Activated CD4-positive, alpha-beta T cell treated with anti-CD3 and anti-CD28 coated beads, Interleukin-2, amount 50 U/mL, for 24 hours (primary cell): ENCODE measurements at regions not wholly inside any gene's neighbourhood (a gene's known extent, or its start where the extent isn't known, plus 50 kb on each side); places are given as distances from the start of the nearest gene placed in this dataset.

Experiments
- DNase-seq, 2 donors: peaks; one replicate each; pipeline ENCODE4 v3.0.0-alpha.2; 2020; ENCODE audit warnings: low read depth in 1 of 2, low spot score in 1 of 2

DNA sequence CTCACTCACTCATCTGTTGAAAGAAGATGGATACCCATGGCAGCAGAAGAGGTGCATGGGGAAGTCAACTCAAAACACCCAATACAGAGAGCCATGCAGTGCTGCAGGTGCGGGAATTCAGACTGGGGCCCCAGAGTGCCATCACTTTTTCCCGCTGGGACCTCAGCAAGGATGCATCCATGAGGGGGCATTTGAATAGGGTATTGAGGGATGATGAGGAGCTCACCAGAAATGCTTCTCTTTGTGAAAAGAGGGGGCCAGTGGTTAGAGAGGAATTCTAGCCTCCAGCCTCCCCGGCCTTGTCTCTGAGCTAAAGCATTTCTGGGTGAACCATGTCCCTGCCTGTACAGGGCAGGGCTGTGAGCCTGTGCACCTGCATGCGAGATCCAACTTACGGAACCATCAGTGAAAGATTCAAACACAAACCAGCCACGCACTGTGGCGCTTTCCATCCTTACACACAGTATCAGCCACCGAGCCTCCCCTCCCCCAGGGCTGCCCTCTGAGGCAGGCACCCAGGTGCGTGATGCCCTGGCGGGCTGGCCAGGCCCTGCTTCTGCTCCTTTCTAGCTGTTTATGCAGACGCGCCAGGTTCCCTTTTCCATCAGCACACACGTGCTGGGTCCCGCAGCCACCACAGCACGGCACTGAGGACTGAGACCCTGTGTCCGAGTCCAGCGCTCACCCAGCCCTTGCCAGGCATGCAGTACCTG is 1177.2 kb downstream of the BRD1 start:
- no peak for DNase-seq

DNA sequence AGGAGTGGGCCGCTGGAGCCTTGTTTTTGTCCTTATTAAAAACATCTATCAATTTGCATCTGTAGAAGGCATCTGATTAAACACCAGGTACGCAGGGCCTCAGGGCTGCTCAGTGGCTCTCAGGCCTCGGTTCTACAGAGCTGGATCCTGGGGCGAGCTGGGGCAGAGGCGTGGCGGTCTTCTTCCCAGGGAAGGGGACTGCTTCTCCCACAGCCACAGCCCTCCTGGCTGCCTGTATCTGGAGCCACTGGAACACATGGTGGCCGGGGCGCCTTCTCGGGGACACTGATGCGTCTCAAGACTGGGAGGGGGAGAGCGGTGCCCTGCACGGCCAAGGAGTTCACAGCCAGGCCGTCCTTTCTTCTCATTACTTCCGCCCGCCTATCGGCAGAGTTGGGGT is 1178.2 kb downstream of the BRD1 start:
- DNase-seq = no peak

DNA sequence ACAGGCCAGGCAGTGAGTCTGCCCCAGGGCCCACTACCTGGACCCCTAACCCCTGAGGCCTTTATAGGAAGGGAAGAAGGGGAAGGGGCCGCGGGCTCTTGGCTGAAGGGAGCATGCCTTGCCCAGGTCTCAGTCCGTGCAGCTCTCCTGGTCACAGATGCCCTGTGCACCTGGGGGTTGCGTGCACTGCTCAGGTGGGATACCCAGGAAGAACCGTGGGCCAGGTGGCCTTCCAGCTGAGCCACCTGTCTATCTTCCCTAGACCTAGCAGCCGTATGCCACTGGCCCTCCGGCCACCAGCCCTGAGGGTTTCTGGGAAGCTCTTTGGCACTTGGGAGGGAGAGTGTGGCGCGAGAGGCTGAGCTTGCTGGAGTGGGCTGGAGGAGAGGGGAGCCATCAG is 1178.6 kb downstream of the BRD1 start:
- no peak for DNase-seq

DNA sequence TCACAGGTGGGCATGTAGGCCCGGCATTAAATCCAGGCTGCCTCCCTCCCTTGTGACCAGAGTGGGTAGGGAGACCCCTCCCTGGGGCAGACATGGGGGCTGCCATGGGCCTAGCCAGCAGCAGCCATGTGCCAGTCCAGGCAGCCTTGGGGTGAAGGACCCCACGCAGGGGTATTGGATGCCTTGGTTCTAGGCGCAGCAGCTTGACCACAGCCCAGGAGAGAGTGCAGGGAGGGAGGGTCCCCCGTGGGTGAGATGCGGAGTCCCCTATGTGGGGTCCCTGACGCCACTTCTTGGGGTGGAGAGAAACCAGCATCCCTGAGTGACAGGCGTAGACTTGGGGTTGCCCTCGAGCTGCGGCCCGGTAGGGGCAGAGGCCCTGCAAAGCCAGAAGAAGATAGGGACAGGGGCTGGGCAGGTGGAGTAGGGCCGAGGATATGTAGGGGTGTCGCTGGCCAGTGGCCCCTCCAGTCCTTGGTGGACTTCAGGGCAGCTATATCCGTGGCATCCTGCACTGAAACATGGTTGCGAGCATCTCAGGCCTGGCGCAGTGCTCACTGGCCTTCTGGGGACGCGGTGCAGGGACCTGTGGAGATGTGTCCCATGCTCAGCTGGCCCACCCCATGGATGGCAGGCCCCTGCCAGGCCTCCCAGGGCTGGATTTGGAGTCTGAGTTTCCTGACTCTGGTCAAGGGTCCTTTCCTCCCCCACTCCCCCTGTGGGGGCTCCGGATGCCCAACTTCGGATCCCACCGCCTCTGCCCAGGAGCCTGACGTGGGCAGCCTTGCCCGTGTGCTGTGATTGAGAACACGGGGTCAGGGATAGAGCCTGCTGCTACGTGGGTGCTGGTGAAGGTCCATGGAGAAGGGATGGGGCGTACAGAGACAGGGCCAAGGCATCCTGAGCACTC is 1179.8 kb downstream of the BRD1 start:
- DNase-seq = no peak

DNA sequence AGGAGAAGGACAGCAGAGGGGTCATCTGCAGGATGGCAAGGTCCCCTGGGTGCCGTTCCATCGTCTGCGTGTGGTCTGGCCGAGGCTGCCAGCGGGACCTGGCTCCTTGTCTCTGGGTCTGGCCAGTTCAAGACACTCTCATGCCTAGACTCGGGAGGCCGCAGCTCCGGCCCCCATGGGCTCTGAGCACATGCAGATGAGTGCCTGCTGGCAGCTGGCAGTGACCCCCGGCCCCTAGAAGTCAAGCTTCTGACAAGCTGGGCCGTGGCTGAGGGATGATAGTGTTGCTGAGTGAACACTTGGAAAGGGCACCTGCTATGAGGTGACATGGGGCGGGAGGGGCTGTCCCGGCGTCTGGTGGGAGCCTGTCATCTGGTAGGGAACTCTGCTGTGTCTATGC is 1180.6 kb downstream of the BRD1 start:
- DNase-seq = no peak

DNA sequence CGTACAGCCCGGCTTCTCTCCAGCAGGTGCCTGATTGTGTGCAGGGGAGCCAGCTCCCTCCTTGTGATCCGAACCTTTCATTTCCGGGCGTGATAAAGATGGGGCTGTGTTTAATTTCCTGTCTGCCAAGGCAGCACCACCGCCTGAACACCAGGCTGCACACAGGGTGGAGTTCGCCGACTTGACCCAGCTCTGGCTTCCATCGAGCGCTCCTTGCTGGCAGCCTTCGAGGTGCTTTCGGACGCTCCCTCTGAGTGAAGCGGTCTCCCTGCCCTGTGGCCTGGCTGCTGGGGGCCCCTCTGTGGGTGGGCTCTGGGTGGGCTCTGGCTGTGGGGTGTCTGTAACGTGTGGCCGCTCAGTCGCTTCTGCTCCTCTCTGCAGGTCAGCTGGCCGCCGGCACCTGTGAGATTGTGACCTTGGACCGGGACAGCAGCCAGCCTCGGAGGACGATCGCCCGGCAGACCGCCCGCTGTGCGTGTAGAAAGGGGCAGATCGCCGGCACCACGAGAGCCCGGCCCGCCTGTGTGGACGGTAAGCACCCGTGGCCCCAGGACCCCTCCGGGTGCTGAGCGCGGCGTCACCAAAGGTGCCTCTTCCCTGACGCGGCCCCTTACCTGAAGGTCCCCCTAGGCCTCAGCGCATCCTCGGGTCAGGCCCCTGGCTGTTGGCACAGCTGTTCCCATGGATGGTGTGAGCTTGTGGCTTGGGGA is 1181.3 kb downstream of the BRD1 start:
- no peak for DNase-seq

DNA sequence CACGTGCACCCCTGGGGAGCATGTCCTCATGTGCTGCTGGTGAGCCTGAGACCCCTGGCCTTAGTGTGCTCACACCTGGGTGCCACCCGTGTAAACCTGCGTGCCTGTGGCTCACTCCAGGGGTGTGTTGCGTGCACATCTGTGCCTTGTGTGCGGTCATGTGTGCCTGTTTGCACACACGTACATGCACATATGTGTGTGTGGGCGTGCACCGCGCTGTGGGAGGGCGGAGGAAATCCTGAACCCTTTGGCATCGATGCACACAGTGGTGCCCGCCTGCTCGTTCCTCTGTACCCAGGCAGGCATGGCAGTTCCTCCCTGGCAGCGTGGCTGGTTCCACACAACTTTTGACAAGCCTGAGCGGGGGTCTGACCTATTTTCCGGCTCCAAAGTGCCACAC is 1181.9 kb downstream of the BRD1 start:
- DNase-seq = no peak

DNA sequence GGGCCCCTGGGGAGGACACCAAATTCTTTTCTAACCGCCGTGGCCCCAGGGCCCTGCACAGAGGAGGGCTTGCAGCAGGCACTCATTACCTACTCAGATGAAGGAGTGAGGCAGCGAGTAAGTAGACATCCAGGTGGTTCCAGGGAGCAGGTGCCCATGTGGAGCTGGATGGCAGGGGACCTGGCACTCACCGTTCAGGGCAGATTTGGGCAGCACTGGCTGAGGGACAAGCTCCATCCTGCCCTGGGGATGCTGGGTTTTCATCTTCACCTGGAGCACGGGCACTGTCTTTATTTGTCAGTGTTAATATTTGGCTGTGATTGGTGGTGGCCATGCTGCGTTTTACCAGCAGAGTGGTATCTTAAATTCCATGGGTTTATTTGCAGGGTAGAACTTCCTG is 1182.7 kb downstream of the BRD1 start:
- DNase-seq = no peak

DNA sequence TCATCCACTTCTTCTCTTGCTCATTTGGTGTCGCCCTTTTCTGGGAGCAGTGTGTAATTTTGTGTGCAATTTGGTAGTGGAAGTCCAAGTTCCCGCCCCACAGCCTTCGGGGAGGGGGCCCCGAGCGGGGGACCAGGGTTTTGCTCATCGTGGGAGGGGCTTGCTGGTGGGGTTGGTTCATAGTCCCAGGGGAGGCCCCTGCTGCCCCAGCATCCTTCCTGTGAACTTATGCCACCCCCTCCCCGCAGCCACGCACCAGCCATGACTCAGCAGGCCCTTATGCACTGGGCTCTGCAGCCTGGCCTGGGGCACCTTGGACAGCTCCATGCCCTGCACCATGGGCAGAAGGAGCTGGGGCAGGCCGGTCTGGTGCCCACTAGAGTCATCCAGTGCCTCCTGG is 1183.6 kb downstream of the BRD1 start:
- DNase-seq = no peak

DNA sequence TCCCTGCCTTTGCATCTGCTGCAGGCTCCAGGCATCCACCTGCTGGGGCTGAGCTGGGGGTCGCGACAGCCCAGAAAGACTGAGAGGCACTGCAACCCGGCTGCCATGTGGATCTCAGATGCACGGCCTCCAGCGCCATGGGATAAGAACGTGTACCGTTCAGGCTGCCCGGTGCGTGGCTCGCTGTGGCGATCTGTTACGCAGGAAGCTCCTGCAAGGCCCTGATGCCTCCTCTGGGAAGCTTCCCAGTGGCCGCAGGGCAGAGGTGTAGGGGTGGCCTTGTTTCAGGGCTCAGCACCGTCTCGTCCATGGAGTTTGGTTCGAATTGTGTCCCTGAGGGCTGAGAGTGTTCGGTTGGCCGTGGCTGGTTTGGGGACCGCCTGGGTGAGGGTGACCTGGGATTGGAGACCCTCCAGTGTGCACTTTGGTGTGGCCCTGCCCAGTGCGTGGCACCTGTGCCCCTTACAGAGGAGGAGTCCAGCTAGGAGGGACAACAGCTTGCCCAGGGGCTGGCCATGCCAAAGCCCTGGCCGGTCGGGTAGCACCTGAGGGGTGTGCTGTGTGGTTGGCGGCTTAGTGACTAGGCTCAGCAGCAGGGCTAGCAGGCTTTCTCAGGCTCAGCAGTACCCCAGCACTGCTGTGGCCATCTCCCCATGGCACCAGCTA is 1184.5 kb downstream of the BRD1 start:
- DNase-seq = no peak

DNA sequence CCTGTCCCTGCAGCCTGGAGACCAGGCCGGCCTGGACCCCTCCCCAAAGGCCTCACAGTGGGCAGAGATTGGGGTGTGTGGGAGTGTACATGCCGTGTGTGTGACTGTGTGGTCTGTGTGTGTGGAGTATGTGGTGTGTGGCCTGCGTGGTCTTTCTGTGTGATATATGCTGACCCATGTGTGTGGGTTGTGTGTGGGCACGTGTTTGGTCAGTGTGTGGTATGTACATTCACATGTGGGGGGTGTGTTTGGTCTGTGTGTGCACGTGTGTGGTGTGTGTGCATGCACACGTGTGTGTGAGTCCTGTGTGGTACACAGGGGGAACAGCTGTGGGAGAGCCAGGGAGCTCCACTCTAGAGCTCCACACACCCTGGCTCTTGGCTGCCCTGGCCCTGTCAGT is 1185.1 kb downstream of the BRD1 start:
- no peak for DNase-seq

DNA sequence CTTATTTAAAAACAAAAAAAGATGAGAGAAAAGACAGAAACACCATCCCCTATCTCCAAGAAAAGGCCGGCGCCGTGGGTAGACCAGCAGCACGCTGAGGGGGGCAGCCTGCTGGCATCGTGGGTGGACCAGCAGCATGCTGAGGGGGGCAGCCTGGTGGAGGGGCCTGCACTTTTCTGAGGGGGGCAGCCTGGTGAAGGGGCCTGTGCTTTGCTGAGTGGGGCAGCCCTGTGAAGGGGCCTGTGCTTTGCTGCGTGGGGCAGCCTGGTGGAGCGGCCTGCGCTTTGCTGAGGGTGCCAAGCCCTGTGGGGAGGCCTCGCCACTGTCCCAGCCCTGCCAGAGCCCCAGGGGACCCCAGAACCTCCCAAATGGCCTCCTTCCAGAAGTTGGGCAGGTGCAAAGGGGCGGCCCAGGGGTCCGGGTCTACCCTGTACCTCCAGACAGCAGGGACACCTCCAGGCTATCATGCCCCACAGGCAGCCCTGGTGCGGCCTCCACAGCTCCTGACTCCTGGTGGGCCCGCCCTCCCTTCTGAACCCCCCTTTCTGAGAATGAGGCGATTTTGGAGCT is 1185.7 kb downstream of the BRD1 start:
- DNase-seq = no peak

DNA sequence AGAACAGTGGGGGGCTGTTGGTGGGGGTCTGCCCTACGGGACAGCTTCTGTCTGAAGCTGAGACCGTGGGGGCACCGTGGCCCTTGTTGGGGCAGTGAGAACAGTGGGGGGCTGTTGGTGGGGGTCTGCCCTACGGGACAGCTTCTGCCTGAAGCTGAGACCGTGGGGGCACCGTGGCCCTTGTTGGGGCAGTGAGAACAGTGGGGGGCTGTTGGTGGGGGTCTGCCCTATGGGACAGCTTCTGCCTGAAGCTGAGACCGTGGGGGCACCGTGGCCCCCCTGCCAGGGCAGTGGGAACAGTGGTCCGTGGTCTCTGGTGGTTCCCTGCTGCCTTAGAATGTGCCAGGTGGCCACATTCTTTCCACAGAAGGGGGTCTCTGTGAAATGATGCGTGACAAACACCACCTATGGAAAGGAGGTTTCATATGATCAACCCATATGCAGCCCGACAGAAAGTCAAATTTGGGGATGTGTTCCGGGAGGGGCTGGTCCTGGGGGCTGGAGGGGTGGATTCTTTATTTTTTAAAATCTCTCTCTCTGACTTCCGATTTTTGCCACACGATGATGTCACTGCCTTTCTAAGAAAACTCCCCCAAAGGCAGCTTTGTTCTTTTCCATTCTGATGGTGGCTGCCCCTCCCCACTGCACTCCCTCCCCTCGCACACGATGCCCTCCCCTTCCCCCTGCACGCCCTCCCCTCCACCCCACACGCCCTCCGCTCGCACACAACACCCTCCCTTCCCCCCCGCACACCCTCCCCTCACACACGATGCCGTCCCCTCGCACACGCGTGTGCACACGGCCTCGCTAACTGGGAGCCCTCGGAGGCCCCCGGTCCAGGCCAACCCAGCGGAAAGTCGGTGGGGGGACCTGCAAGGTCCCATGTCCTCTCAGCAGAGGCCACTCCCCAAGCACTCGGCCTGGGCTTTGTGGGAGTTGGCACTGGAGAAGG is 1186.5 kb downstream of the BRD1 start:
- no peak for DNase-seq

DNA sequence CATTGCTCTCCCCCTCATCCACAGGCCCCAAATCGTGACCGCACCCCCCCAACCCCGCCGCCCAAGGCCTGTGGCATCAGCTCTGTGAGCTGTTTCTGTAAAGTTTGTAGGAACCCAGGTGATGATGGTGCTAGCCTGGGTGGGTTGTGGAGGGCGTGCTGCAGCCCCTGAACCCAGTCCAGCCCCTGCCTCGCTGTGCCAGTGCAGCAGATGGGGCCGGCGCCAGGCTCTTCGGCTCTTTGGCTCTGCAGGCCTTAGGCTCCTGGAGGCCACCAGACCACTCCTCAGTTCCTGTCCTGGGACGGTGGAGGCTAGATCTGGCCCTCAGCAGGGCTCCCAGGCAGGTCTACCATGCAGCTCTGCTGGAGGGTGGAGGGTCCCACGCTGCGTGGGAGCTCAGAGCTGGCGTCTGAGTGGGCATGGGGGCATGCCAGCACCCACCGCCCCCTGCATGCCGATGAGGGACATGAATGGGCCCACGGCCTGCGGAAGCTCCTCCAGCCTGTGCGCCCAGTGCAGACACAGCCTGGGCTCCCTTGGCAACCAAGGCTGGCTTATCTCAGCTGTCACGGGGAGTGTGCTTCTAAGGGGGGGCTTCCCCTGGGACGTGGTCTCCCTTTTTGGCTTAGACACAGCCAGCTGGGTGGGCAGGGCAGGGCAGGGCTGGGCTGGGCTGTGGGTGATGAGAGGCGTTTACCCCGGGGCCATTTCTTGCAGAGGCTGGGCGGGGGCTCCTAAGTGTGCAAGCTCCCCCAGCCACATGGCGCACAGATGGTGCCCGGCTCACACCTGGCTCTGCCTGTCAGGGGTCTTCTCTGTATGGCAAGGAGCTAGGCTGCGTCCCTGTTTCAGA is 1187.6 kb downstream of the BRD1 start:
- DNase-seq = no peak

DNA sequence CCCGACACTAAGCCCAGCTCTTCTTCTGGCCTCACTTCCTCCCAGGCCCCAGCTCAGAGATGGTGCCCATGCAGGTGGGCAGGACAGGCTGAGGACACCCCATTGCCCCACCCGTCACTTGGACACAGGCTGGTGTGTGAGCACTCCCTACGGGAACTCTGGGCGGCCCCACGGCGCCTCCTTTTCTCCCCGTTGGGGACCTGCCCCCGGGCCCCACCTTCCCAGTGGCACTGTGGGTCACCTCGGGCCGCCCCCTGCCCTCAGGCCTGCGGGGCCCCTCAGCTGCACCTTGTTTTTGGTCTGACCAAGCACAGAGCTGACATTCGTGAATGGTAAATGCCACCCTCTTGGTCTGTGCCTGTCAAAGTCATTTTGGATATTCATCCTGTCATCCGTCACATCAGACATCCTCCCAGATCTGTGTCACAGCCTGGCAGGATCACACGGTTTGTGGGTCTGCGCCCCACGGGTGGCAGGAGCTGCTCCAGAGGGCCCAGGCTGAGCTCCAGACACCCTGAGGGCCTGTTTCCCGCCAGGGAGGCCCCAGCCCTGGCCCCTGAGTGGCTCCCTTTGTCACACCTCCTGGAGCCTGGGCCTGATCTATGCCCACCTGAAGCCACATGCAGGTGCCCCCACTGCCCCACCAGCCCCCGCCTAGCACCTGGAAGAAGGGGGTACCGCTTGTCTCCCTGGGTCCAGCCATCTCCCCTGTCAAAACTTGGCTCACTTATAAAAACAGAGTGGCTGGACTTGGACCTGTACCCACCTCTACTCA is 1188.5 kb downstream of the BRD1 start:
- no peak for DNase-seq

DNA sequence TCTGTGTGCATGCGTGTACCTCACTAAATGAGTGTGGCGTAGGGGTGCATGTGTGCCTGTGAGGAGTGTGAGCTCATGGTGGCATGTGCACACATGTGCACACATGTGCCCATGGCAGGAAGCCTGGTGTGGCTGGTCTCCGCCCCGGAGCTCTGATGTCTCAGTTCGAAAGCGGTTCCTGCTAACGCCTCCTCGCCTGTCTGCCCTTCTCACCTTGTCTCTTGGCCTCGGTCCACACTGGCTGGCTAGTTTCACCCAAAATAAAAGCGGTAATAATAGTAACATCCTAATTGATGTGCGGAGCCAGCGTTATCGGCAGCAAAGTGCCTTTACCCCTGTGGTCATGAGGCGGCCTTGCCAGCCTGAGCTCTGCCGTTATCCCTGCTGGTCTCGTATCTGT is 1190.4 kb downstream of the BRD1 start:
- no peak for DNase-seq

DNA sequence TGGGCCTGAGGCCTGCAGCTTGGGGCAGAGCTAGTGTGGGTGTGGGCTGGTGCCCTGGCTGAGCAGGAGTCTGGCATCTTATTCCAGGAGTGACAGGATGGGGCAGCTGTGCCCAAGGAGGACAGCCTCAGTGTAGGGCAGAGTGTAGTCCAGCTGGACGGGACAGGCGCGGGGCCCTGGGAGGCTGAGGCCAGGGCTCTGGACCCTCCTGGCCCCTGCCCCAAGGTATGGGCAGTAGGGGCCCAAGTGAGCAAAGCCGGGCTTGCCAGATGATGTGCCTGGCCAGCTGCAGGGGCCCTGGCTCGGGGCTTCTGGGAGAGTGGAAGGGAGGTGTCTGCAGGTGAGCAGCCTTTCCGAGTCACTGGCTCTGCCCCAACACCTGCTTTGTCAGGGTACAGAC is 1190.9 kb downstream of the BRD1 start:
- DNase-seq = no peak

DNA sequence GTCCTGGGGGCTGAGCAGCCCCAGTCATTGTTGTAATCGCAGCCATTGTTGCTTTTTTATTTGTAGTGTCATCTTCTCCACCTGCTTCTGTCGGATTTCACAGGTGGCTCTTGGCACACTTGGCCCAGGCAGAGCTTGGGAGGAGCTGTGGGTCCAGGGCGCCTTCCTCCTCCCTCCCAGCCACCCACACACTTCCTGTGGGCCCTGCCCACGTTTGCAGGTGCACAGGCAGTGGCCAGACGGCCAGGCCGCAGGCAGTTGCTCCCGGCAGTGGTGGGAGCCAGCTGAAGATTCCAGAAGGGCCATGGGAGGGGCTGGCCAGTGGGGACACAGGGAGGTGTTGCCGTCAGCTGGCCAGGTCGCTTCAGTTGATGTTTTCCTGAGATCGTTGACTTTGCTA is 1191.9 kb downstream of the BRD1 start:
- no peak for DNase-seq
